HG03469 (cell line): ENCODE measurements at regions not wholly inside any gene's neighbourhood (a gene's known extent, or its start where the extent isn't known, plus 50 kb on each side); places are given as distances from the start of the nearest gene placed in this dataset.
"Not testable (repeated sequence)": the region's sequence is repeated elsewhere in the genome, so short reads cannot be mapped to it uniquely, and the experiment has no call there.

ENCODE experiments used
- ATAC-seq: cut with Tn5 transposase; IDR thresholded peaks from one replicate; pipeline ENCODE4 v1.9.1; 2021; ENCODE audit warnings: mild to moderate bottlenecking, moderate library complexity, moderate number of reproducible peaks; ENCODE audit not compliant: unreplicated experiment

DNA sequence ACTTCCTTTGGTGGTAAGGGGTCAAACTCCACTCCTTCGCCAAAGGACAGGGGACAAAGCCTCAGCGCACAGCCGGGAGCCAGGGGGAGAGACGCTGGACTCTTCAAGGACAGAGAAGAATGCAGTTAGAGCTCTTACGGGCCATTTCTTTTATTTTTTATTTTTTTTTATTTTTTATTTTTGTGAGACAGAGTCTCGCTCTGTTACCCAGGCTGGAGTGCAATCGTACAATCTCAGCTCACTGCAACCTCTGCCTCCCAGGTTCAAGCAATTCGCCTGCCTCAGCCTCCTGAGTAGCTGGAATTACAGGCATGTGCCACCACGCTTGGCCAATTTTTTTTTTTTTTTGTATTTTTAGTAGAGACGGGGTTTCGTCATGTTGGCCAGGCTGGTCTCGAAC, 93.2 kb upstream of the RPH3AL start, which contains the start of gene RFLNB:
Gene RFLNB, minus strand, starts transcription at position 101 of the 400 bp plus-strand sequence.
- not testable (repeated sequence) for ATAC-seq

DNA sequence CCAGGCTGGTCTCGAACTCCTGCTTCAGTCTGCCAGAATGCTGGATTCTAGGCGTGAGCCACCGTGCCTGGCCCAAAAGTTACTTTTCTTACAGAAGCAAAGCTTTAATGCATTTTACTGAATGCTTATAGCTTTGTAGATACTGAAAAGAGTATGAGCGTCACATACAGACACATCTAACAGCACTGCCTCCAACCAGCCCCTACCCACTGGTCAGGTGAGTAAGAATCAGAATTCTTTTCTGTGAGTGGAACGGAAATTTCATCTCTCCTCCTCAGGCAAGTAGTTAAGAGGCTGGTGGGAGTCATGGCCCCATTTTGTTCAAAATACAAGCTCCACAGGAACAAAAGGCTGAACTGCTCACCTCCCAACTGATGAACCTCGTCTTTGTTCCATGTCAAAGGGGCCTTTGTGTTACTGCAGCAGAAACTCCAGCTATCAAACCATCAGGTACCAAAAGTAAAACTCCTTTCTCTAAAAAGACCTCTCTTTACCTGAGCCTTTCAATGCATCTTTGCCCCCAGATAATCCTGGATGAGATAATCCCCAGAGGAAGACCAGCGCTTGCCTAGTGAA, 92.4 kb upstream of the RPH3AL start:
- no peak for ATAC-seq

DNA sequence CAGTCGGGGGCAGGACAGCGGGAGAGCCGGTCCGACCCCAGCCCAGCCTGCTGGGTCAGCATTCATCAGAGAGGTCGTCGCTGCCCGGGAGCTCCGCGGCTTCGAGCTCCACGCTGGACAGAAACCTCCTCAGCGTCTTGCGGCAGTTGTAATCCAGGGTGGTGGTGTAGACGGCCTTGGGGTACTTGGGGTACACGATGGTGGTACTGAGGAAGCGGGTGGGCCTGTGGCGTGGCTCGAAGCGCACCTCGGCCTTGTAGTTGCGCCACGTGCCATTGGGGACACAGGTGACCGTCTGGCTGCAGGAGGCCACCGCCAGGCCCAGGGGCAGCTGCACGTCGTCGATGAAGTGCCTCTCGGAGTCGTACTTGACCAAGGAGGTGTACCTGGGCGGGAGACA, 90.5 kb upstream of the RPH3AL start:
- ATAC-seq: no peak

DNA sequence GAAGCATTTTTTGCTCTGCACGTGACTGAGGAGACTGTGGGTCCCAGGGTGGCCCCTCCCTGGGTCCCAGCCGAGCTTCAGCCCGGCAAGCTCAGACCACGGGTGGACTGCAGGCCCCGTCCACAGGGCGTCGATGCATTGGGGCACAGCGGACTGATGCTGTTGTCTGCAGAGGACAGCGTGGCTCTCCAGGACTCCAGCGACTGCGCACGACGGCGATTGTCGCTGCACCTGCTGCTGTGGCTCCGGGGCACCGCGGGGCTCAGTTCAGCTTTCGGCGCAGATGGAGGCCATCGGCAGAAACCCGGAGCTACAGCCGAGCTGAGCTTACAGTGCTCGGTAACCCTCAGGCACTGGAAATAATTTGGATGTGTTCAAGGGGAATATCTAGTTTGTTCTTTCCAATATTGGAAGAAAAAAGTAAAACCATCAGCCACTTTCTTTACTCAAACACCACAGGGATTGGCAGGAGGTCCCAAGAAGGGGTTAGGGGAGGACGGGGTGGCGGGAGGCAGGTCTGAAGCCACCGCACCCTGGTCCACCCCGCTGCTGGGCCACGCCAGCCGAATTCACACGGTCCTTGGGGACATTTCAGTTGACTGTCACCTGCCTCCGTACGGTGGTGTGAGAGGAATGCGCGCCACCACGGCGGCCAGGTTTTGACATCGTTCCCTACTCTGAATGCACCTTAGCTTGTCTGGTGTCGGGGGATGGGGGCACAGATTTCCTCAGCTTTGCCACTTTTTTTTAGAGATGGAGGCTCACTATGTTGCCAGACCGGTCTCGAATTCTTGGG, 88.7 kb upstream of the RPH3AL start:
- ATAC-seq: no peak

DNA sequence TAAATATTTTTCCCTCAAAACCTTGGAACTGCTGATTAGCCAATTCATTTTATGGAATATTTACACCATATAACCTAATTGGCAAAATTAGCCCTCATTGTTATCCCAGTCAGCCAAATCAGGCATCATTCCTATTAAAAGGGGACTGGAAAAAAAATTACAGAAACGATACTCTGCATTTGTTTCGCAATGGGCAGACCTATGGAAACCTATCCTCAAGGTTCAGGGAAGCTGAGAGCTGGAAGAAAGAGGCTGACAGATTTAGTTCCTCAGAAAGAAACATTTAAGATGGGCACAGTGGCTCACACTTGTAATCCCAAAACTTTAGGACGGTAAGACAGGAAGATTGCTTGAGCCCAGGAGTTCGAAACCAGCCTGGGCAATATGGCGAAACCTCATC, 85.6 kb upstream of the RPH3AL start:
- ATAC-seq: no peak

DNA sequence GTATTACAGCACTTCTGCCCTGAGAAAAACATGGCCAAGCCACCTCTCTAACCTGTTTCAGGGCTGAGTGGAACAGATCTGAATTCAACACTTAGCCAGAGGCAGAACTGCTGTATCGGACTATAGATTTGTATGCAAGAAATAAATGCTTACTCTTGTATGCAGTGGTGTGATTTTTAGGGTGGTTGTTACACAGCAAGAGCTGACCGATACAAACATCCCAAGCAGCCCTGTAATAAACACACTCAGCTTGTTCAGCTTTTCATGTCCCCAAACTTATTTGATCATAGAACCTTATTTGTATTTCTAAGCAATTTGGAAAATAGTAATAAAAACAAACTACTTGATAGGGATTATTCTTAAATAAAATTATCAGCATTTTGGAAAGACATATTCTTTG, 84.9 kb upstream of the RPH3AL start:
- no peak for ATAC-seq

DNA sequence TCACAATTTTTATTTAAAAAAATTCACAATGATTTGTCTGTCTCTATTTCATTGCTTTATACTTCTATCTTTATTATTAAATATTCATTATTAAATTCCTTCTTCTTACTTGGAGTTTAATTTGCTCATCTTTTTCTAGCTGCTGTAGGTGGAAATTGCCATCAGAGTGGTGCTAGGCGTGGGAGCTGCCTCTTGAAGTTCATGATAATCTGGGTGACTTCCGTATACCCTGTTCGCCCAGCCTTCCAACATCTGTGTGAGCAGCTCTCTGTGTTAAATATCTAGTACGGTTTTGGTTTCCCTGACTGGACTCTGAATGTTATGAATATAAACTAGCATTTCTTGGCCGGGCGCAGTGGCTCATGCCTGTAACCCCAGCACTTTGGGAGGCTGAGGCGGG, 84.0 kb upstream of the RPH3AL start:
- no peak for ATAC-seq

DNA sequence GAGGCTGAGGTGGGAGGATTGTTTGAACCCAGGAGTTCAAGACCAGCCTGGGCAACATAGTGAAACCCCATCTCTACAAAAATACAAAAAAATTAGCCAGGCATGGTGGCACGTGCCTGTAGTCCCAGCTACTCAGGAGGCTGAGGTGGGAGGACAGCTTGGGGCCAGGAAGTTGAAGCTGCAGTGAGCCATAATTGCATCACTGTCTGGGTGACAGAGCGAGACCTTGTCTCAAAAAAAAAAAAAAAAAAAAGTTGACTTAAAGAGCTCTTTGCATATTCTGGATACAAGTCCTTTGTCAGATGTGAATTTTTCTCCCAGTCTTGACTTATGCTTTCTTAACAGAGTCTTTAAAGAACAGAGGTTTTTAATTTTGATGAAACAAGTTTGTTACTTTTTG, 79.9 kb upstream of the RPH3AL start:
- ATAC-seq: not testable (repeated sequence)

DNA sequence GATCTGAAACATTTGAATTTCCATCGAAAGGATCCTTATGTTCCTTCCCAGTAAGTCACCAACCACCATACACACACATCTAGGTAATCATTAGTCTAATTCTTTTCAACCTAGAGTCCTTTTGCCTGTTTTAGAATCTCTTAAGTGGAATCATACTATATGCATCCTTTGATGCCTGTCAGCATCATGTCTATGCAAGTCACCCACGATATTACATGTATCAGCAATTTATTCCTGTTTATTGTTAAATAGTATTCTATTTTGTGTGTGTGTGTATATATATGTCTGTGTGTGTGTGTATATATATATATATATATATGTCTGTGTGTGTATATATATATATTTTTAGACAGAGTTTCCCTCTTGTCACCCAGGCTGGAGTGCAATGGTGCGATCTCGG, 78.9 kb upstream of the RPH3AL start:
- no peak for ATAC-seq

DNA sequence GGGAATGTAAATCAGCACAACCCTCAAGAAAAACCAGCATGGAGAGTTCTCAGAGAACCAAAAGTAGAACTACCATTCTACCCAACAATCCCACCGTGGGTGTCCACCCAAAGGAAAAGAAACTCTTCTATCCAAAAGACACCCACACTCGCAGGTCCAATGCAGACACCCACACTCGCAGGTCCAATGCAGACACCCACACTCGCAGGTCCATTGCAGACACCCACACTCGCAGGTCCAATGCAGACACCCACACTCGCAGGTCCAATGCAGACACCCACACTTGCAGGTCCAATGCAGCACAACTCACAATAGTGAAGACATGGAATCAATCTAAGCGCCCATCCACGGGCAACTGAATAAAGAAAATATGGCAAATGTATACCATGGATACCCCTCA, 77.0 kb upstream of the RPH3AL start:
- ATAC-seq: no peak

DNA sequence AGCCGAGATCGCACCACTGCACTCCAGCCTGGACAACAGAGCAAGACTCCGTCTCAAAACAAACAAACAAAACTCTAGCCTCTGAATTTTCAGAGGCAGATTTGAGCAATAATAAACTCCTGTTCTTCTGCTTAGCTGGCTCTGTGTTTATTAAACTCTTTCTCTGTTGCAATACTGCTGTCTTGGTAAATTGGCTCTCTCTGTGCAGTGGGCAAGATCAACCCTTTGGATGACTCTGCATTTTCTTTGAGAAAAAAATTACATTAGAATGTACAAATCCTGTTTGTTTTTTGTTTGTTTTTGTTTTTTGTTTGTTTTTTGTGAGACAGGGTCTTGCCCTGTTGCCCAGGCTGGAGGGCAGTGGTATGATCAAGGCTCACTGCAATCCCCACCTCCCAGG, 75.8 kb upstream of the RPH3AL start:
- ATAC-seq: no peak

DNA sequence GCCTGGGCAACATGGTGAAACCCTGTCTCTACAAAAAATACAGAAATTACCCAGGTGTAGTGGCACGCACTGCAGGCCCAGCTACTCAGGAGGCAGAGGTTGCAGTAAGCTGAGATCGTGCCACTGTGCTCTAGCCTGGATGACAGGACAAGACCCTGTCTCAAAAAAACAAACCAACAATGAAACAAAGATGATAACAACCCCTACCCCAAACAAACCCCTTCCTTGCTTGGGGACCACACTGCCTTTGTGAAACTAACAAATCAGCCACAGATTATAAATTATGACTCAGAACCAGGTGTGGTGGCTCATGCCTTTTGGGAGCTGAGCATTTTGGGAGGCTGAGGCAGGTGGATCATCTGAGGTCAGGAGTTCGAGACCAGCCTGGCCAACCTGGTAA, 75.3 kb upstream of the RPH3AL start:
- no peak for ATAC-seq

DNA sequence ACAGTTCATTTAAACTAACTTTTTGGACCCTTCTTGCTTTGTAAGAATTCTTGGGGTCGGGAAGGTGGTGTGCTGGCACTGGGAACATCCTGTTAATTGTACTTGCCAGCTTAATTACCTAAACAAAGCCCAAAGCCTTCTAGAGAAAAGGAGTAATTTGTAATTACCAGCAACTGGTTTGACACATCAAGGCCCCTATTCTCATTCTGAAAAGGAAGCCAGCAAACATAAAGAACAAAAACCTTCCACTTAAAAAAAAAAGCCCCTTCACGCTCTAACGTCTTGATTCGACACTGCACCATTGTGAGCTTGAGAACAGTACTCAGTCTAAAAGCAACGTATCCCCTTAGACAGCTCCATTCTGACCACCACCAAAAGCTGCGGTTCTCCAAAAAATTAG, 74.7 kb upstream of the RPH3AL start:
- no peak for ATAC-seq

DNA sequence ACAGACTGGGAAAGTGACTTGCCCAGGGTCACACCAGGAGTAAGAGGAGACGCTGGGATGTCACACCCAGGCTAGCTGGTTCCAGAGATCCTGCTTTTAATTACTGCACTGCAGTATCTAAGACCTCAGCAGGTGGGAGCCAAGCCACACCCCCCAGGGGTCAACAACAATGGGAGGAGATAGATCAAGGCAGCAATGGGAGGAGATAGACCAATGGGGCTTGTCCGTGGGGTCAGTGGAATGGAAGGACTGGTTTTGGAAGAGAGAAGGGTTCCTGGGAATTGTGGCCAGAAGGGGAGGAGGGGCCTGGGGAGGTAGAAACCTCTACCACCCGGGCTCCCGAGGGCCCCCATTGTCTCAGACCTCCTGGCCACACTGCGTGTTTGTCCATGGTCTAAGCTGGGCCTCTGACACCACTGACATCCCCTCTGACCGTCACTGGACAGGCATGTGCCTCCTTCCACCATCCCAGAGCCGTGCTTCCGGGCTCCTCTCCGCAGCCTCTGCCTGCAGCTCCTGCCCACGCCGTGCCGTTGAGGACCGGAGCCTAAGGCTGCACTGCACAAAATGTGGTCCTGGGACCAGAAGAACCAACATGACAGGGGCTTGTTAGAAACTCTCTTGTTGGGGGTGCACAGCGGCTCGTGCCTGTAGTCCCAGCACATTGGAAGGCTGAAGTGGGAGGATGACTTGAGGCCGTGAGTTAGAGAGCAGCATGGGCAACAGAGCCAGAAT, 69.8 kb upstream of the RPH3AL start:
- no peak for ATAC-seq

DNA sequence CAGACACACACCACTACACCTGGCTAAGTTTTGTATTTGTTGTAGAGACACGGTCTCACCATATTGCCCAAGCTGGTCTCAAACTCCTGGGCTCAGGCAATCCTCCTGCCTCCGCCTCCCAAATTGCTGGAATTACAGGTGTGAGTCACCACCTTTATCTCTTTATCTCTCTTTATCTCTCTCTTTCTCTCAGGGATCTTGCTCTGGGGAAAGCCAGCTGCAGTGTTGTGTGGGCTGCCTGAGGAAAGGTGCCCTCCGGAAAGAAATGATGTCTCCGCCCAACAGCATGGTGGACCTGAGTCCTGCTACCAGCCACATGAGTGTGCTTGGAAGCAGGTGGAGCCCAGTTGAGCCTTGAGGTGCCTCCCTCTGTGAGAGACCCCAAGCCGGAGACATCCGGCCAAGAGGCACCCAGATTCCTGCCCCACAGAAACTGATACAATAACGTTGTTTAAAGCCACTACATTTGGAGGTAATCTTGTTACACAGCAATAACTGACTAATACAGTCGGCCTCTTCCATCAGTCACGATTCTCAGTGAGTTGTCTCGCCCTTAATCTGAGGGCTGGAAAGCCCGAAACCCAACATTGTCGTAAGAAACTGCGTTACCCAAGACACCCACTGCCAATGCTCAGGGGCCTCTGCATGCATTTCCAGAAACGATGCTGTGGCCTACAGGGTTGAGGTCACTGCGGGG, 68.0 kb upstream of the RPH3AL start:
- no peak for ATAC-seq

DNA sequence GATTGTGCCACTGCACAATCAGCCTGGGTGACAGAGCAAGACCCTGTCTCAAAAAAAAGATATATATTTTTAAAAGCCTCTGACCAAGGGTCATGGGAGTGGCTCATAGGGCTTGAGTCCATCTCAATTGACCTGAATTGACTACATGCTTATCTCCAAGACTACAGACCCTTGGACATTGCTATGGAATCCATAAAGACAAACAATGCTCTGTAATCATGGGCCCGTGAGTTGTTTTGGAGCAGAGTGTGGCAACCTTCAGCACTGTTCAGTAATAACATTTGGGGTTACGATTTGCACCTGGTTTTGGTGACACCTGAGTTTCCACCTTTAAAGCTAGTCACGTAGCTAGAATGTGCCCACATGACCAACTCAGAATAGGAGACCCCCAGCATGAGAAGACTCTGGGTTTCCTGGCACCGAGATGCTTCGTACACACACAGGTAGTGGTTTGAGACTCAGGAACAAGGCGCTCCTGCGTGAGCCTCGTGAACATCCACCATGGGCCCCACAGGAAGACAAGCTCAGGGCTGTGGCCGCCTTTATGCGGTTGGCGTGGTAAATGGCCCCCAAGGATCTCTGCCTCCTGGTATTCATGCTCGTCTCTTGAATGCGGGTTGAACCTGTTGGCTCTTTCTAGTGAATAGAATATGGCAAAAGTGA, 66.6 kb upstream of the RPH3AL start:
- ATAC-seq: no peak

DNA sequence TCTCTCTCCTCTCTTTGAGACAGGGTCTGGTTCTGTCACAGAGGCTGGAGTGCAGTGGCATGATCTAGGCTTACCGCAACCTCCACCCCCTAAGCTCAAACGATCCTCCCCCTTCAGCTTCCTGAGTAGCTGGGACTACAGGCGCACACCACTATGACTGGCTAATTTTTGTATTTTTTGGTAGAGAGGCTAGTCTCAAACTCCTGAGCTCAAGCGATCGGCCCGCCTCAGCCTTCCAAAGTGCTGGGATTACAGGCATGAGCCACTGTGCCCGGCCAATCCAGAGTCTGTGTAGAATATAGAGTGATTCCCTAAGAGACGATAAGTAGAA, 65.8 kb upstream of the RPH3AL start:
- ATAC-seq: no peak

DNA sequence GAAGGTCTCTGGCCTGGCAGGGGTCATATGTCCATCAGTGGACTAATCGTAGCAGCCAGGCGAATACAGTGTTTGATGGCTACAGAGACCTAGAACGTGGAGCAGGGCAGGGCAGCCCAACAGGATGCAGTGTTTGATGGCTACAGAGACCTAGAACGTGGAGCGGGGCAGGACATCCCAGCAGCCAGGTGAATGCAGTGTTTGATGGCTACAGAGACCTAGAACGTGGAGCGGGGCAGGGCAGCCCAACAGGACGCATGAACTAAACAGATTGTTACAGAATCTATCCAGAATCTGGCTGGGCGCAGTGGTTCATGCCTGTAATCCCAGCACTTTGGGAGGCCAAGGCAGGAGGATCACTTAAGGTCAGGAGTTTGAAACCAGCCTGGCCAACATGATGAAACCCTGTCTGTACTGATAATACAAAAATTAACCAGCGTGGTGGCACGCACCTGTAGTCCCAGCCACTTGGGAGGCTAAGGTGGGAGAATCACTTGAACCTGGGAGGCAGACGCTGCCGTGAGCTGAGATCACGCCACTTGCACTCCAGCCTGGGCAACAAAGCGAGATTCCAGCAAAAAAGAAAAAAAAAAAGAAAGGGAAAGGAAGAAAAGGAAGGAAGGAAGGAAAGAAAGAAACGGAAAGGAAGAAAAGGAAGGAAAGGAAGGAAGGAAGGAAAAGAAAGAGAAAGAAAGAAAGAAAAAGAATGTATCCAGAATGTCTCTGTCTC, 65.2 kb upstream of the RPH3AL start:
- ATAC-seq: no peak

DNA sequence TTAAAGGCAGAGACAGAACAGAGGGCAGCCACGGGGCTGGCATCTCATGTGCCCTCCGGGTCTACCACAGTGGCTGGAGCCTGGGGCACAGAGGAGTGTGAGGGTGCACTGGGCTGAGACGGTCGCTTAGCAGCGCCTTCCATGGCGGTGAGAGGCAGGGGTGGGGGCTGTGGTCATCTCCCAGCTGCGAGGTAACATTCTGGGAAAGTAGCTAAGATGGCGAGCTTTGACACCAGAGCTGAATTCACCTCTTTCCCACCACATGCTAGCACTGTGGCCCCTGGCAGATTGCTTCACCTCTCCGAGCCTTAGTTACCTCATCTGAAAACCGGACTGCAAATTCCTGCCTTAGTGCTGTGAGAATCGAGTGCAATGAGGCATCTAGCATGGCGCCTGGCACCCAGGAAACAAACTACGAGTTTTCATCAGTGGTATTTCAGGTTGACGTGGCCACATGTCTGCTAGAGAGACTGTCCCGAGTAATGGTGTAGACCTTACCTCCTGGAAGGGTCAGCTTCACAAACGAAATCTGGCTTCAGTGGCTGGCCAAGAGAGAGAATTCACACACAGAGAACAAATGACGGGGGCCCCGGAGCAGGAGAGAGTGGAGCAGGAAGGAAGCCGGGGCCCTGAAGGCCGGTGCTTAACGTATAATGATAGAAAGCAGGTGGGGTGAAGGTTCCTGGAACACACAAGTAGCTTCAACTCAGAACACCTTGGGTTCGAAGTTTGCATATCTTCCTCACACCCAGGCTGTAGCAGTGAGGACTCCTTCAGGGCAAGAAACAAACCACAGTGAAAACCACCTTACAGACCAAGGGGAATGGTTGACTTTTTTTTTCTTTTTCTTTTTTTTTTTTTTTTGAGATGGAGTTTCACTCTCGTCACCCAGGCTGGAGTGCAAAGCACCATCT, 63.9 kb upstream of the RPH3AL start:
- no peak for ATAC-seq
